Renal cortex interstitium (tissue), 11 donors: ENCODE measurements at regions not wholly inside any gene's neighbourhood (a gene's known extent, or its start where the extent isn't known, plus 50 kb on each side); places are given as distances from the start of the nearest gene placed in this dataset.

Experiments used
- DNase-seq, 11 donors: peaks; one replicate each; pipeline ENCODE4 v3.0.0-alpha.2; 2013; ENCODE audit warnings: low read depth in 9 of 11, low spot score in 4 of 11; ENCODE audit errors: extremely low read depth in 1 of 11

GRCh38 chr2:45224321-45224992 lies 215.2 kb upstream of the SIX2 start:
- no peak for DNase-seq

- DNase-seq, result no peak
Observed at GRCh38 chr2:45223531-45223930, 214.3 kb upstream of the SIX2 start.

DNA sequence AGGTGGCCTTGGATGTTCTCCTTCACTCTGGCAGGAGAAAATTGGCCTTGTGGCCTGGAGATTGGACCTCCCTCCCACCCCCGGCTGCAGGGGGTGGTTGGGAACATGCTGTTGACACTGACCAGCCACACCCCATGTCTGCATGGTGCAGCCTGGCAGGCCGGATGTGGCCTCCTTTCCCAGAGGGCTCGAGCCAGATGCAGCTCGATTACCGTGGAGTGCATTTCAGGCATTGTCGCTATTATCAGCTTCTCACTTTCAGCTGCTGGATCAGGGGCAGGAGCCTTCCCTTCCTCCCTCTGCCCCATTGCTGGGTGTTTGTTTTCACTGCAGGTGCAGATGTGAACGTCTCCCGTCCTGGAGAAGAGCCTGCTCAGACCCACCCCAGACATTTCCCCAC lies 211.0 kb upstream of the SIX2 start:
- DNase-seq, result no peak

GRCh38 chr2:45218931-45219339 lies 209.7 kb upstream of the SIX2 start:
- DNase-seq, result no peak

DNA sequence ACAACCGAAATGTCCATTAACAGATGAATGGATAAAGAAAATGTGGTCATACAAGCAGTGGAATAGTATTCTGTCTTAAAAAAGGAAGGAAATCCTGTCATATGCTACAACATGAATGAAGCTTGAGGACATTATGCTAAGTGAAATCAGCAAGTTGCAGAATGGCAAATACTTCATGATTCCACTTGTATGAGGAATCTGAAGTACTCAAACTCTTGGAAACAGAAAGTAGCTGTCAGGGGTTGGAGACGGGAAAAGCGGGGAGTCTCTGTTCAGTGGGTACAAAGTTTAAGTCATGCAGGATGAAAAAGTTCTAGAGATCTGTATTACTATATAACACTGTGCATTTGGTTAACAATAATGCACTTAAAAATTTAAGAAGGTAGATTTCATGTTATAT lies 209.0 kb upstream of the SIX2 start:
- no peak for DNase-seq

DNA sequence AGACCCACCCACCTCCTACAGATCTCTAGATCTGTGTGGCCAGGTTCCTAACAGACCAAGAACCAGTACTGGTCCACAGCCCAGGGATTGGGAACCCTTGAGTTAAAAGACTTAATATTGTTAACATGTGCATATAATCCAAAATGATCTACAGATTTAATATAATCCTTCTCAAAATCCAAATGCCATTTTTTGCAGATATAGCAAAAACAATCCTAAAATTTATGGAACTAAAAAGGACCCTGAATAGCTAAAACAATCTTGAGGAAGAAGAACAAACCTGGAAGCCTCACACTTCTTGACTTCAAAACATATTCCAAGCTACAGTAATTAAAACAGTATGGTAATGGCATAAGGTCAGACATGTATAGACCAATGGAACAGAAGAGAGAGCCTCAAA lies 206.9 kb upstream of the SIX2 start:
- DNase-seq, result no peak

GRCh38 chr2:45214550-45214949 lies 205.3 kb upstream of the SIX2 start:
- no peak for DNase-seq

DNA sequence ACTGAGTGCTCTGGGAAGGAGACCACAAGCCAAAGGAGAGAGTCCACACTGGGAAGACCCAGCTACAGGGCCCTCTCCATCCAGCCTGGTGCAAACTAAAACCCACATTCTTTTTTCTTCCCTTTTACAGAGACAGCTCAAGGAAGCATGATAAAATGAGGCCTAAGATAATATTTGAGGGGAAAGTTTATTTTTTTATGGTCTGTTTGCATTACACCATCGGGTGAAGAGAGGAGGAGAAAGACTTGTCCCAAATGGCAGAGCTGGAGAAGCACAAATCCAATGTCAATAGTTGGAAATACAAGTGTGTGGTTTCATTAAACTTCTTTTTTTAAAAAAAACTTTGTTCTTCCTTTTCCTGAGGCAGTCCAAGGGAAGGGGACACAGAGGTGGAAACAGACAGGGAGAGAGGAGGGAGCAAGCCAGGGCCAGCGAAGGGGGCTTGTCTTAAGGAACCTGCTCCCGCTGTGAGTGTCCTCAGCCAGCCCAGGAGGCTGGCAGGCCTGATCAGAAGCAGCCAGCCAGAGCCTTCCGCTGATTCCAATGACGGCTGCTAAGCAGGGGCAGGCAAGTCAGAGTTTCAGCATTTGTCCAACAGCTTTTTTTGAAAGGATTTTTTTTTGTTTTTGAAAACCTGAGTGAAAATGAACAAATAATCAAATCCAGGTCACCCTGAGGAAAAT lies 203.8 kb upstream of the SIX2 start:
- DNase-seq, result no peak

- no peak for DNase-seq
Observed at GRCh38 chr2:45211636-45212035, 202.4 kb upstream of the SIX2 start.

GRCh38 chr2:45210462-45211195 lies 201.4 kb upstream of the SIX2 start:
- DNase-seq, result no peak

DNA sequence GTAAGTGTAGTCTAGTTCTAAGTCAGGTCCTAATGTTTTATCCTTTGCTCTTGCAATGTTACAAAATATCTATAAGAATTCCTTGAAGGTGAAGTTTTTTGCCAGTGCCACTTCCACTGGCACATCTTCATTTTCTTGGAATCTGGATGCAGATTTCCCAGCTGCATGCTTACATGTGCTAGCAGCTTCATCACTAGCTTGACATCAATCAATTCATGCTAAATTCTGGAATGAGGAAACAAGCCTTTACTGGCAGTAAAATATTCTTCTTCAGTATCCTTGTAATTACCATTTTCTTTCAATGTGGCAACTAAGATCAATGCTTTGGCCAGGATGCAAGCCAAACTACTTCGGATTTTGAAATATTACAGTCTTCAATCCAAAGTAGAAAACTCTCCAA lies 200.6 kb upstream of the SIX2 start:
- no peak for DNase-seq

- no peak for DNase-seq
Observed at GRCh38 chr2:45209302-45209701, 200.1 kb upstream of the SIX2 start.

- DNase-seq, result no peak
Observed at GRCh38 chr2:45207101-45207500, 197.8 kb upstream of the SIX2 start.

DNA sequence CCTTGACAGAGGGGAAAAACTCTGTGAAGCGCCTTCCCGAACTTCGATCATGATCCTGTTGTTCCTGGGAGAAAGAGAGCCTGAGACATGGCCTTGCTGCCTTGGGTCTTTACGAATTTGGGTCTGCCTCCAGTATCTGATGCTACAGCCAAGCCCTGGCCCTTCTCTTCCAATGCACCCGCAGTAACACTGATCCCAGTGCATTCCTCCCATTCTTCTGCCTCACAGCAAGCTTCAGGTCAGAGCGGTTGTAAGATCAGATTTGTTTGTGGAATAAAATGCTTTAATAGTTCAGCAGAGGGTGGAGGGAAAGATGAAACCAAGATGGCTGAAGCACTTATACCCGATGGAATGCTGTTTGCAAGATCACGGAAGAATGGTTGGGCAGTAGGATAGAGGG lies 196.7 kb upstream of the SIX2 start:
- DNase-seq, result no peak

DNA sequence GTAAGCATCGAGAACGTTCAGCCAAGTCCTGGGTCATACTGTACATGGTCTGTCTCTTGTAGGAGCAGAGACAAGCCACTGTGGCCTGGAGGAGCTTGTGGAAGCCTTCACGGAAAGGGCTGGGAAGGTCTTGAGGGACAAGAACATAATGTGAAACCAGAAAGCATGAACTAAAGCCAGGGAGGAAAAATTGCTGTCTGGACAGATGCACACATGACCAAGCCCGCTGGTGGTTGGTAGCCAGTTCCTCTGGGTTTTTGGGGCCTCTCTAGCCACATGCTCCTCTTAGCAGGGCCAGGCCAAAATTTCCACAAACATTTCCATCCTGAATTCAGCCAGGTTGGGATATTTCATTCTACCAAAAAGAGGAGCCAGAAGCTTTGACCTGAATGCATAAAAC lies 196.2 kb upstream of the SIX2 start:
- no peak for DNase-seq

DNA sequence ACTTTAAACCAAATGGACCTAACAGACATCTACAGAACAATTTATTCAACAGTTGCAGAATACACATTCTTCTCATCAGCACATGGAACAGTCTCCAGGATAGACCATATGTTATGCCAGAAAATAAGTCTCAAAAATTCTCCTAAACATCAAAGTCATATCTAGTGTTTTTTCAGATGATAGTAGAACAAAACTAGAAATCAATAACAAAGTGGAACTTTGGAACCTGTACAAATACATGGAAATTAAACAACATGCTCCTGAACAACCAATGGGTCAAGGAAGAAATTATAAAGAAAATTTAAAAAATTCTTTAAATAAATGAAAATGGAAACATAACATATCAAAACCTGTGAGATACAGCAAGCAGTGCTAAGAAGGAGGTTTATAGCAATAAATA lies 194.1 kb upstream of the SIX2 start:
- DNase-seq, result no peak

DNA sequence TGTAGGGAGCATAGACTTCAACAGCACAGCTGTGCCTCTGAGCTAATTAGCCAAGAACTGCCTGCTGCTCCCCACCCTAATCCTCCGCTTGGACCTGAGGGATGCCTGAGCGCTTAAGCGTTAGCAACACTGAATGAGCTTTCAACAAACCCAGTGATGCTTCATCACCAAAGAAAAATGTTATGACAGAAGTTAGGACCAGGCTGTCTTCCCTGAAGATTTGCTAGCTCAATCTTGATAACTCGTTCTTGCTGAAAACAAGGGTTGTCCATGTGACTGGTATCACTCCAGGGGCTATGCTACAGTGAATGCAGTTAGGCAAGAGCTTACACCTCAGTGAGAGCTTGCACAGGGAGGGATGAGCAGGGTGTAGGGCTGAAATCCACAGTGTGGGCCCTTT lies 190.7 kb upstream of the SIX2 start:
- no peak for DNase-seq

DNA sequence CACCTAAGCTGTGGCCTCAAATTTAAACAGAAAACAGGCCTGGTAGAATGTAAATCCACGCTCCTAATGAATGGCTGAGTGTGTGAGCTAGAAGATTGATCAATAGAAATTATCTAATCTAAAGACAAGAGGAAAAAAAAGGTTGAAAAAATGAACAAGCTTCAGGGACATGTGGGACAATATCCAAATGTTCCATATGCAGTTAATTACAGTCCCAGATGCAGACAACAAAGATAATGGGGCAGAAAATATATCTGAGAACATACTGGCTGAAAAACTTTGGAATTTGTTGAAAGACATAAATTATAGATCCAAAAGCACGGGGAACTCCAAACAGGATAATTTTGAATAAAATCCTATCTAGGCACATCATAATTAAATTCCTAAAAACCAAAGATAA lies 186.7 kb upstream of the SIX2 start:
- no peak for DNase-seq

GRCh38 chr2:45194596-45194995 lies 185.3 kb upstream of the SIX2 start:
- DNase-seq, result no peak

- no peak for DNase-seq
Observed at GRCh38 chr2:45193581-45193980, 184.3 kb upstream of the SIX2 start.

- no peak for DNase-seq
Observed at GRCh38 chr2:45192991-45193390, 183.7 kb upstream of the SIX2 start.
